ENCODE measurements at regions not wholly inside any gene's neighbourhood (a gene's known extent, or its start where the extent isn't known, plus 50 kb on each side); places are given as distances from the start of the nearest gene placed in this dataset.
"Not testable (repeated sequence)": the region's sequence is repeated elsewhere in the genome, so short reads cannot be mapped to it uniquely, and the experiment has no call there.

DNA sequence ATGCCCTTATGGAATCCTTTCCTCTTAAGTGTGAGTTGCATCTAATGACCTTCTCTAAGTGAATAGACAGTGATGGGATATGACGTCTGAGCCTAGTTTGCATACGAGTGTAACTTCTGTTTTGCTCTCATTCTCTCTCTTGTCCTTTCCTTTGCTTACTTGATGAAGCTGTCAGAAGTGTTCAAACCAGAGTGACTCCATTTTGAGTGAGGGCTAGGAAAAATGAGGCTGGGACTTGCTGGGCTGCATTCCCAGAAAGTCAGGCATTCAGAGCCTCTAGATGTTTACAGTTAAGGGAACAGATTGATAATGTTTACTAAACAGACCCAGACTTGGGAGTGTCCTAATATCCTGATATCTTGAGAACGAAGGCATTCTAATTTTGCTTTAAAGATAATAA, 311.2 kb upstream of the SOX4 start:
- not testable (repeated sequence) for DNase-seq

- no peak for DNase-seq
These were observed 309.4 kb upstream of the SOX4 start for GRCh38 chr6:21284166-21284565.

DNA sequence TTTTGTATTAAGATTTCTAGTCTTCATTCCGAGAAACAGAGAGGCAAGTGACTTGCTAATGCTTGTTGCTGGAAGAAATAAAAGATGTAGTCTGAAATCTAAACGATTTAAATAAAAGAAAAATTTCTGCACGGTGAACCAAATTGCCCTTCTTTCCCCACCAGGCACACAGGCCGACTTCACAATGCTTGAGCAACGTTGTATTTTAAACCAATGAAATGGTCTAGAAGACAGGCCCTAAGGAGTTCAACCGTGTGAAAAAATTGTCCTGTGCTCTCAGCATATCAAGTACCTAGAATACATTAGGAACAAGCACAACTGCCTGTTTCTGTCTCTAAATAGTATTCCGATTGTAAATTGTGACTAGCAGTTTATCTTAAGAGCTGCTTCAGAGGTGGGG, 308.8 kb upstream of the SOX4 start:
- DNase-seq = no peak

DNA sequence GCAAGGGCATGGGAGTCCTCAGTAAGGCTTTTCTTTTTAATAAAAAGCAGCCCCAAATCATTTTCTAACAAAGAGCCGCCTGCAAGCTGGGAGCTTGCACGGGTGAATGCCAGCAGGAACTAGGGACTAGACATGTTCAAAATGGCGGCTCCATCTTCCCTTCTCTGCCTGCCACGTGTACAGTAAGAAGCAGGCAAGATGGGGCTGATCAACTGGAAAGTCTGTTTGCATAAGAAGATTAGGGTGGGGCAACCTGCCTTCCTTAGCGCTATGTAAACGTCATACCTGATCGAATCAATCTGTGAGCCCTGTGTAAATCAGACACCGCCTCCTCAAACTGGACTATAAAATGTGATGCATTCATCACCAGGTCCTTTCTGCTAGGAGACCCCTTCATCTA, 299.4 kb upstream of the SOX4 start:
- DNase-seq = no peak

DNA sequence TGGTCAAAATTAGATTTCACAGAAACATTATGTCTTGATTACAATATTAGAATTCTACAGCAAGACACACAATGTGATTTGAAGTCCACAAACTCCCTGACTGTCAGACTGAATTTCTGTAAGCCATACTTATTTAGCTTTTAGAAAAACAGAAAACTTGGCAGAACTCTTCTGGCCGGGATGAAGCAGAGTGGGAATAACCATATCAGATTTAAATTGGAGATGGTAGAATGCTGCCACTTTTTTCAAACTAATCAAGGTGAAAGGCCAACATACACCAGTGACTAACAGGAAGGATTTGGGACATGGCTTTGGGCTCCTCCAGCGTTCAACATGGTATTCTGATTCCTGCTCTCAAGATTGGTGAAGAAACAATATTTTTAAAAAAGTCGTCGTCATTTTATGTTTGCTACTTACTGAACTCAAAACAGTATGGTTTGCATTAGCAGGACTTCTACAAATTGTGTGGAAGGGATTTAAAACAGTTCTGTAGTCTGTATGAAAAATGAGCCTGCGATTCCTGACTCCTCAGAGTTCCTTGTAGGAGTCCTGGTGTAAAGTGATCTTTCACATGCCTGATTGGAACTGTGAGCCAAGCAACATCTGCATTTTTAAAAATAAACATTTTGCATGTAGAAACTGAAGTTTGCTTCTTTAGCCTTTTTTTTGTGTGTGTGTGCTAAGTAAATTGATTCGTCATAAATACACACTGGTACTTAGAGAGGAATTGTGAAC, 297.9 kb upstream of the SOX4 start:
- DNase-seq = no peak

GRCh38 chr6:21297665-21298064, 295.9 kb upstream of the SOX4 start:
- no peak for DNase-seq

DNA sequence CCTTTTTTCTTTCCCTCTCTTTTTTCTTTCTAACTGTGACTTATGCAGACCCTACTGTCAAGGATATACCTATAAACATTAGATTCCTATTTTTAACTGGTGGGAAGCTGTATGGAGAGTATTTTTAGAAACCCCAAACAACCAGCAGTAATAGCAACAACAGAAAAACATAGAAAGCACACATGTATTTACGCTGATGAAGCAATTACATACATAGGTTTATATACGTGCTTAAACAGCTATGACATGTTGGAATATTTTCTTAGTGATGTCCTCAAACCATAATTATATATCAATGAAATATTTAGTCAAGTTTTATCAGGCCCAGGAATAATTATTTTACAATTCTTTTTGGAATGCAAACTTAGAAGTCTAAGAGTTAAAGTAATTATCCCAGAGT, 294.3 kb upstream of the SOX4 start:
- DNase-seq = no peak

GRCh38 chr6:21300439-21300838, 293.1 kb upstream of the SOX4 start:
- no peak for DNase-seq

- DNase-seq = no peak
These were observed 287.6 kb upstream of the SOX4 start for GRCh38 chr6:21305893-21306332.

- DNase-seq = no peak
These were observed 287.0 kb upstream of the SOX4 start for GRCh38 chr6:21306546-21306945.

DNA sequence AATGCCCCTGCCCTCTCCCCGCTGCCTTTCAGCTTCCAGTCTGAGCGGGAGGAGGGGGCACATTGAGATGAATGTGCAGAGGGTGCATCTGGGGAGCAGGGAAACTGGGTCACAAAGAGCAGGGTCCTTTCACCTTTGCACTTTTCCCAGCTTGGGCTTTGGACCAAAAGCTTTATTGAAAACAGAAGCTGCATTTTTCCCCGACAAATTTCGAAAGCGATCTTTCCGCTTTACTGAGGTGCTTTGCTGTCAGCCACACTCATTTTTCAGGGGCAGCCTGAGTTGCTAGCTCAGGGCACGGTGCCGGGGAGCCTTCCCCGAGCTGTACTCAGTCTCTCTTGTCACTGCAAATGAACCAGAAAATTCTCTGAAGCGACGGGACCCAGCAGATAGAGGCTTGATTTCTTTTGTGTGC, 283.7 kb upstream of the SOX4 start:
- DNase-seq = no peak

- no peak for DNase-seq
These were observed 282.9 kb upstream of the SOX4 start for GRCh38 chr6:21310568-21311140.

DNA sequence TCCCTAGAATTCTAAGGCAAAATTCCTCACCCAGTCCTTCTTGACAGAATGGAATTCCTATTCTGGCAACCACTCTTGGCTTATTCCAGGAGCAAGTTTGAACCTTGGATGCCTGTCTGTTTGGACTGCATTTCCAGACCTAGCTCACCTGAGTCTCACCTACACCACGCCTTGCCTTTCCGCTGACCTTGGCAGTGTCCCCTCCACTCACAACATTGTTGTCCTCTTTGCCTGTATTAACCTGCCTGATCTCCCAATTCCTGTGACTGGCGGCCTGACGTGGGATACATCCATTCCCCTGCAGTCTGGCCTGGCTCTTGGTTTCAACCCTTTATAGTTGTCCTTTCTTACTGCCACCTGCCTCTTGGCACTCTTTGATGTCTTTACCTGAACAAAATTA, 281.4 kb upstream of the SOX4 start:
- DNase-seq = no peak

GRCh38 chr6:21317642-21318041, 275.9 kb upstream of the SOX4 start:
- DNase-seq = no peak

DNA sequence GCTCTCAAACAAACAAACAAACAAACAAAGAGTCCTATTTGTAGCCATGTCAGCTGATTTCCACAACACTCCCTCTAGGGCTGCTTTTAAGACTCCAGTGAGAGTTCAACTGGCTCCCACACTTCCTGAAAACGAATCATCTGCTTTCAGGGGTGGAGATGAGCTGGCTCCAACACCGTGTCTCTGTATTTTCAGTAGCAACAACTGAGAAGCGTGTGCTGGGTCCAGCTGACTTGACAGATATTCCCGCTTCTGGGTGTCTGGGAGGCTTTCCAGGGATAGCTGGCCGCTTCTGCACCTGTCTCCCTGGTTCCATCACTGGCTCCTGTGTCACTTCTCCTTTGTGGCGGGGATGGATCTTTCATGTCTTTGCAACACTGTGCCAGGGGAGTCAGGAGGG, 272.5 kb upstream of the SOX4 start:
- DNase-seq = no peak

DNA sequence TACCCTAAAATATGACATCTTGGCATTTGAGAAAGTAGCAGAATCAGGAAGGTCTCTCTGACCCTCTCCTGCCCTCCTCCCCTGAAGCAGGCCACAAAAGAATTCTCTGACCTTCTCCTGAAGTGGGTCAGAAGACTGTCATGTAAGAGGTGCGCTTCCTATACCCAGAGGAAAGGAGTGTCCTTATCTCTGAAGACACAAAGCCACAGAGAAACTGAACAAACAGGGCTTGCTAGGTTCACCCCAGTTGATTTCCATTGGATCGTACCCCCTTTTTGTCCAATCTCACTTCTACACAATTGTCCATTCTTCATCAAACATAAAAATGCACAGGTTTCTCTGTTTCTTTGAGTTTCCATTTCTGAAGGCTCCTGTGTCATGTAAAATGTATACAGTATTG, 272.0 kb upstream of the SOX4 start:
- DNase-seq = no peak

GRCh38 chr6:21323577-21323976, 270.0 kb upstream of the SOX4 start:
- no peak for DNase-seq

DNA sequence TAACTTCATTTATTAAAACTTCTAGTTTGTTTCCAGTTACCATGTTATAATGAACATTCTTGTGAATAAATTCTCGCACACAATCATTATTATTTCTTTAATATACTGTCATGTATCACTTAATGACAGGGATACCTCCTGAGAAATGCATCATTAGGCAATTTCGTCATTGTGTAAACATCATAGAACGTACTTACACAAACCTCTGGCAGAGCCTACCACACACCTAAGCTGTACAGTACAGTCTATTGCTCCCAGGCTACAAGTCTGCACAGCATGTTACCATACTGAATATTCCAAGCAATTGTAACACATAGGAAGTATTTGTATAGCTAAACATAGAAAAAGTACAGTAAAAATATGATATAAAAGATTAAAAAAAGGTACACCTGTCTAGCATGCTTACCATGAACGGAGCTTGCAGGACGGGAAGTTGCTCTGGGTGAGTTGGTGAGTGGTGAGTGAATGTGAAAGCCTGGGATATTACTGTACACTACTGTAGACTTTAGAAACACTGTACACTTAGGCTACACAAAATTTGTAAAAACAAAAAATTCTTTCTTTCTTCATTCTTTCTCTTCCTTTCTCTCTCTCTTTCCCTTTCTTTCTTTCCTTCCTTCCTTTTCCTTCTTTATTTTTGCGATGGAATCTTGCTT, 268.2 kb upstream of the SOX4 start:
- DNase-seq = no peak

- no peak for DNase-seq
These were observed 266.0 kb upstream of the SOX4 start for GRCh38 chr6:21327326-21328112.

- DNase-seq = no peak
These were observed 262.3 kb upstream of the SOX4 start for GRCh38 chr6:21331235-21331634.

DNA sequence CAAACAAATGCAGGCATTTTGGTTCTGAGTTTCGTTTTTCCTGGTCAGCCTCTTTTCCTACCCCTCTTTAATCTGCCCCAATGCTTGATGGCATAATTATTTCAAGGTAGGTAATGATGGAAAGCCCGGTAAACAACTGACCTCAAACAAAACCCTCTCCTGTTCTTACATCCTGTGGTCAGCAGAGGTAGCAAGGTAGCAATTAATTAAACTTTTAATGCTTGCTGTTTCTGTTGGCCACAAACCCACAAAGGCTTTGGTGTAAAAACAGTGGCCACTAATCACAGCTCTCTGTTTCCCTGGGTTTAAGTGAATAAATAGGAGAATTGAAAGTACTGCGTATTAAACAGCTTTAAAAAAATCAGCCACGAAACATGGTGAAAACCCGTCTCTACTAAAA, 261.5 kb upstream of the SOX4 start:
- no peak for DNase-seq

GRCh38 chr6:21332660-21333059, 260.9 kb upstream of the SOX4 start:
- no peak for DNase-seq

- DNase-seq = no peak
These were observed 259.8 kb upstream of the SOX4 start for GRCh38 chr6:21333715-21334114.

DNA sequence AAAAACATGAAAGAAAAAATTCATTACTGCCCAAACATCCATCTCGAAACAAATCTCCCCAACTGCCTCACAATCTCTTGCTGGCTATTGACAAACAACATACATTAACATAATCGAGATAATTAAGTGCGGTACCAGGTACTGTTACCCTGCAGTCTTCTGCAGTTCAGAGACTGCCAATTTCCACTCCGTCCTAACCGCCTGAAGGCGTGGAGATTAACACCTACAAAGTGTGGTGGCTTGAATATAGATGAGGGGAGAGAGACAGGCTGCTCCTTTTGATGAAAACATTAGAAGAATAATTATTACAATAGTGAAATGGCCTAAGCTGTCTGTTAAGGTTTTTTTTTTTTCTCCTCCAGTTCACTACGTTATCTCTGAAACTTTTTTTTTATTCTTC, 258.9 kb upstream of the SOX4 start:
- no peak for DNase-seq

All from activated CD4-positive, alpha-beta T cell treated with anti-CD3 and anti-CD28 coated beads for 48 hours (primary cell).